GM23248 (cell line): ENCODE measurements at regions not wholly inside any gene's neighbourhood (a gene's known extent, or its start where the extent isn't known, plus 50 kb on each side); places are given as distances from the start of the nearest gene placed in this dataset.
"Not testable (repeated sequence)": the region's sequence is repeated elsewhere in the genome, so short reads cannot be mapped to it uniquely, and the experiment has no call there.

ENCODE experiments used
- DNase-seq: peaks from one replicate; pipeline ENCODE4 v3.0.0-alpha.2; 2015
- H2AFZ ChIP-seq: fragments of 200-600 bp; sonication (generic); 2 replicates; pipeline ENCODE4 v1.6.1; 2016; ENCODE audit warnings: antibody characterized with exemption
- H3F3A ChIP-seq: fragments of 200-600 bp; sonication (generic); 2 replicates; pipeline ENCODE4 v1.6.1; 2016; ENCODE audit warnings: mild to moderate bottlenecking, antibody characterized with exemption, mixed run types; ENCODE audit not compliant: insufficient read depth
- H3K27ac ChIP-seq: fragments of 200-600 bp; sonication (generic); 2 replicates; pipeline ENCODE4 v1.5.1; 2016; ENCODE audit warnings: mild to moderate bottlenecking
- H3K27me3 ChIP-seq: fragments of 200-600 bp; sonication (generic); replicated peaks from 2 replicates; pipeline ENCODE4 v1.6.1; 2016; ENCODE audit warnings: mild to moderate bottlenecking; ENCODE audit not compliant: insufficient read depth
- H3K36me3 ChIP-seq: fragments of 200-600 bp; sonication (generic); 2 replicates; pipeline ENCODE4 v1.6.1; 2016; ENCODE audit warnings: low read depth, mild to moderate bottlenecking
- H3K4me1 ChIP-seq: fragments of 200-600 bp; sonication (generic); 2 replicates; pipeline ENCODE4 v1.6.1; 2016; ENCODE audit warnings: mild to moderate bottlenecking; ENCODE audit not compliant: insufficient read depth
- H3K4me2 ChIP-seq: fragments of 200-600 bp; sonication (generic); one replicate; pipeline ENCODE4 v1.6.1; 2016; ENCODE audit warnings: mild to moderate bottlenecking; ENCODE audit not compliant: unreplicated experiment
- H3K4me3 ChIP-seq: fragments of 200-600 bp; sonication (generic); 2 replicates; pipeline ENCODE4 v1.5.1; 2016; ENCODE audit warnings: mild to moderate bottlenecking
- H3K79me2 ChIP-seq: fragments of 200-600 bp; sonication (generic); 2 replicates; pipeline ENCODE4 v1.6.1; 2016; ENCODE audit warnings: mild to moderate bottlenecking; ENCODE audit not compliant: insufficient read depth
- H3K9ac ChIP-seq: fragments of 200-600 bp; sonication (generic); 2 replicates; pipeline ENCODE4 v1.6.1; 2016; ENCODE audit warnings: mild to moderate bottlenecking
- H3K9me2 ChIP-seq: fragments of 200-600 bp; sonication (generic); 2 replicates; pipeline ENCODE4 v1.6.1; 2016; ENCODE audit warnings: mixed run types, mild to moderate bottlenecking, moderate library complexity; ENCODE audit not compliant: insufficient read depth
- H3K9me3 ChIP-seq: fragments of 200-600 bp; sonication (generic); one replicate; pipeline ENCODE4 v1.6.1; 2017; ENCODE audit warnings: low read depth
- H4K20me1 ChIP-seq: fragments of 200-600 bp; sonication (generic); 2 replicates; pipeline ENCODE4 v1.6.0; 2016; ENCODE audit not compliant: insufficient read depth
- EZH2 ChIP-seq: fragments of 200-600 bp; sonication (generic); IDR thresholded peaks from 2 replicates; pipeline ENCODE4 v1.6.1; 2018; ENCODE audit warnings: antibody characterized with exemption, mild to moderate bottlenecking; ENCODE audit not compliant: insufficient read depth, poor library complexity, severe bottlenecking
- EZH2phosphoT487 ChIP-seq: fragments of 200-600 bp; sonication (generic); IDR thresholded peaks from 2 replicates; pipeline ENCODE4 v1.6.1; 2018; ENCODE audit warnings: antibody characterized with exemption, moderate library complexity, mild to moderate bottlenecking, low read depth; ENCODE audit not compliant: insufficient read depth
- WGBS, 2 experiments: methylation state at CpG; one replicate each; pipeline ENCODE4 v1.1.6; 2015 to 2017; ENCODE audit warnings: low lambda C conversion rate in 2 of 2, low coverage in 1 of 2; ENCODE audit errors: missing lambda C conversion rate in 2 of 2; 5-methylcytosine and 5-hydroxymethylcytosine counted together
- in situ Hi-C: fragments of 300-500 bp; cut with MboI; formaldehyde crosslinking; loops from 2 replicates; pipeline ENCODE4 v1.15.0; 2020

- H4K20me1 ChIP-seq: no peaks in the 10 kb centered on the region
- TF ChIP-seq EZH2 (no peak), EZH2phosphoT487 (no peak)
- 71 to 89% methylated on average over 3 of the region's 3 CpGs for WGBS, 2 experiments
- no peaks in the 10 kb centered on the region for H3K4me1 ChIP-seq
- DNase-seq: no peak
- H3K4me2 ChIP-seq: no peak overlapping the region
- H3K9ac ChIP-seq: no peak overlapping the region
- no peaks in the 10 kb centered on the region for H3K79me2 ChIP-seq
- no peaks in the 10 kb centered on the region for H3K9me2 ChIP-seq
- in situ Hi-C loops: no loop called here
- H3K4me3 ChIP-seq: no peak overlapping the region
- H3K27me3 ChIP-seq: no peaks in the 10 kb centered on the region
- no peaks in the 10 kb centered on the region for H3F3A ChIP-seq
- no peaks in the 10 kb centered on the region for H3K36me3 ChIP-seq
- no peaks in the 10 kb centered on the region for H3K9me3 ChIP-seq
- no peak overlapping the region for H3K27ac ChIP-seq
- H2AFZ ChIP-seq: no peak overlapping the region
Observed at GRCh38 chr7:27010068-27010467, 85.7 kb downstream of the HOXA1 start.

DNA sequence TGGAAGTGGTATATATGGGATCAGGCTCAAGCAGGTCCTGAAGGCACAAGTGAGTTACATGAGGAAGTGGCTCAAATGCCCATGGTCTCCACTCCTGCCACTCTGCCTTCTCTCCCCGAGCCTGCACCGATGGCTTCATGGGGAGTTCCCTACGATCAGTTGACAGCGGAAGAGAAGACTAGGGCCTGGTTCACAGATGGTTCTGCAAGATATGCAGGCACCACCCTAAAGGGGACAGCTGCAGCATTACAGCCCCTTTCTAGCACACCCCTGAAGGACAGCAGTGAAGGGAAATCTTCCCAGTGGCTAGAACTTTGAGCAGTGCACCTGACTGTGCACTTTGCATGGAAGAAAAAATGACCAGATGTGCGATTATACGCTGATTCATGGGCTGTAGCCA lies 95.3 kb downstream of the HOXA1 start:
- H3K4me1 ChIP-seq: no peaks in the 10 kb centered on the region
- no peak overlapping the region for H3K4me3 ChIP-seq
- no peaks in the 10 kb centered on the region for H3K79me2 ChIP-seq
- H3K9ac ChIP-seq: no peak overlapping the region
- no peak overlapping the region for H3K27ac ChIP-seq
- no peaks in the 10 kb centered on the region for H3F3A ChIP-seq
- DNase-seq: no peak
- WGBS, 2 experiments: 74 to 78% methylated on average over 6 of the region's 6 CpGs
- no peaks in the 10 kb centered on the region for H3K36me3 ChIP-seq
- no peak for TF ChIP-seq EZH2
- no peak for TF ChIP-seq EZH2phosphoT487
- H3K9me2 ChIP-seq: no peaks in the 10 kb centered on the region
- no peaks in the 10 kb centered on the region for H3K9me3 ChIP-seq
- H2AFZ ChIP-seq: no peak overlapping the region
- H3K4me2 ChIP-seq: no peak overlapping the region
- no peaks in the 10 kb centered on the region for H3K27me3 ChIP-seq
- no peaks in the 10 kb centered on the region for H4K20me1 ChIP-seq
- in situ Hi-C loops: no loop called here

DNA sequence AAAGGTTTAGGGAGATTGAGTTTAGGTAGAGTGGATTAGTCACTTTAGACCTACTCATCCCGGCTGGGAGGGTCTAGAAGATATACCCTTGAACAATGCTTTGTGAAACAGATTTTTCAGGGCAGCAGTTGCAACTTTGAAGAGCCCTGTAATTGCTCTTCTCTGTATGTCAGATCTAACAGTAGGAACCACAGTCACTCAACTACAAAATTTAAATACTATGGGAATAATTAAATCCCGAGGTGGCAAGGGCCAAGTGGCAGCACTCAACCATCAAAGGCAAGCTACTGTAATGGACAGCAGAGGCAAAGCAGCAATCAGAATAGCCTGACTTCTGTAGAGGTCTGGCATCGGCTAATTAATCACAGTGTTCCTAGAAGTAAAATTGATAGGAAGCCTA lies 97.5 kb downstream of the HOXA1 start:
- H3K27me3 ChIP-seq, H3K4me3 ChIP-seq, H3K9me2 ChIP-seq, H3K4me2 ChIP-seq, in situ Hi-C loops, H3F3A ChIP-seq, H3K27ac ChIP-seq, H2AFZ ChIP-seq, H3K36me3 ChIP-seq, H3K9me3 ChIP-seq, H3K79me2 ChIP-seq, H3K9ac ChIP-seq, DNase-seq, H4K20me1 ChIP-seq: not testable (repeated sequence)
- peaks cover 13% of the 10 kb centered on the region for H3K4me1 ChIP-seq
- 42 to 44% methylated on average over 3 of the region's 3 CpGs for WGBS, 2 experiments

- DNase-seq: no peak
- no peaks in the 10 kb centered on the region for H3K9me2 ChIP-seq
- no peaks in the 10 kb centered on the region for H3K27me3 ChIP-seq
- H3F3A ChIP-seq: no peaks in the 10 kb centered on the region; the same call in 1 of the 2 replicates
- no peak overlapping the region for H3K27ac ChIP-seq
- H3K4me1 ChIP-seq: peaks cover 13% of the 10 kb centered on the region
- H3K4me2 ChIP-seq: no peak overlapping the region
- H3K9me3 ChIP-seq: no peaks in the 10 kb centered on the region
- H3K9ac ChIP-seq: no peak overlapping the region
- H3K36me3 ChIP-seq: no peaks in the 10 kb centered on the region
- TF ChIP-seq EZH2 (no peak), EZH2phosphoT487 (no peak)
- in situ Hi-C loops: no loop called here
- H4K20me1 ChIP-seq: no peaks in the 10 kb centered on the region
- no peak overlapping the region for H2AFZ ChIP-seq
- WGBS, 2 experiments: 54 to 62% methylated on average over 1 of the region's 1 CpG
- H3K79me2 ChIP-seq: no peaks in the 10 kb centered on the region
- H3K4me3 ChIP-seq: no peak overlapping the region
Observed at GRCh38 chr7:26995666-26996065, 100.1 kb downstream of the HOXA1 start.
